ENCODE measurements at regions not wholly inside any gene's neighbourhood (a gene's known extent, or its start where the extent isn't known, plus 50 kb on each side); places are given as distances from the start of the nearest gene placed in this dataset.

DNA sequence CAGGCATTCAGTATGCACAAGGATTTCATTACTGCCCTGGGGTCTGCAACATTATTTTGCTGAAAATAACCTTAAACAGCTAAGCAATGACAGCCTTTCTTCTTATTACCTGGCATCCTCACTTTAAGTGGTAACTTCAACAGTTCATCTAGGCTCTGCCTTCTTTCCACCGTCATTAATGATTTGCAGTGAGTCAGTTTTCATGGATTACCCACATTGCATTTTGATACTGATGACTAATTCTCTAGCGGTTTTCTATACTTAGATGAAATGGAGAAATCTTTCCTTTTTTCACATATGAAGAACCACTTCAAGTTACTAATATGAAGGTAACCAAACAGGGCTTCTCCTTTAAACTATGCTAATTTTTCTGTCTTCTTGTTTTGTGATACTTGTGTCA is 226.9 kb upstream of the TMPRSS15 start:
- TF ChIP-seq, protein P1, sequence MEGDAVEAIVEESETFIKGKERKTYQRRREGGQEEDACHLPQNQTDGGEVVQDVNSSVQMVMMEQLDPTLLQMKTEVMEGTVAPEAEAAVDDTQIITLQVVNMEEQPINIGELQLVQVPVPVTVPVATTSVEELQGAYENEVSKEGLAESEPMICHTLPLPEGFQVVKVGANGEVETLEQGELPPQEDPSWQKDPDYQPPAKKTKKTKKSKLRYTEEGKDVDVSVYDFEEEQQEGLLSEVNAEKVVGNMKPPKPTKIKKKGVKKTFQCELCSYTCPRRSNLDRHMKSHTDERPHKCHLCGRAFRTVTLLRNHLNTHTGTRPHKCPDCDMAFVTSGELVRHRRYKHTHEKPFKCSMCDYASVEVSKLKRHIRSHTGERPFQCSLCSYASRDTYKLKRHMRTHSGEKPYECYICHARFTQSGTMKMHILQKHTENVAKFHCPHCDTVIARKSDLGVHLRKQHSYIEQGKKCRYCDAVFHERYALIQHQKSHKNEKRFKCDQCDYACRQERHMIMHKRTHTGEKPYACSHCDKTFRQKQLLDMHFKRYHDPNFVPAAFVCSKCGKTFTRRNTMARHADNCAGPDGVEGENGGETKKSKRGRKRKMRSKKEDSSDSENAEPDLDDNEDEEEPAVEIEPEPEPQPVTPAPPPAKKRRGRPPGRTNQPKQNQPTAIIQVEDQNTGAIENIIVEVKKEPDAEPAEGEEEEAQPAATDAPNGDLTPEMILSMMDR (IDR thresholded peaks at IDR 0.05; ENCODE audit: insufficient read depth, low read depth, low read length) = no peak
- TF ChIP-seq EZH2 (IDR thresholded peaks at IDR 0.05; ENCODE audit: insufficient read depth, low read length) = no peak

Data from astrocyte (in vitro differentiated cells and primary cell).